Suprapubic skin (tissue), 4 donors: ENCODE measurements at regions not wholly inside any gene's neighbourhood (a gene's known extent, or its start where the extent isn't known, plus 50 kb on each side); places are given as distances from the start of the nearest gene placed in this dataset.
"Not testable (repeated sequence)": the region's sequence is repeated elsewhere in the genome, so short reads cannot be mapped to it uniquely, and the experiment has no call there.

Experiments used
- DNase-seq, 2 donors: peaks; one replicate each; pipeline ENCODE4 v3.0.0-alpha.2; 2019; ENCODE audit warnings: low spot score in 2 of 2
- H3K27ac ChIP-seq: fragments of 200-600 bp; sonication (generic); one replicate; pipeline ENCODE4 v1.5.1; 2019
- H3K27me3 ChIP-seq: fragments of 200-600 bp; sonication (generic); one replicate; pipeline ENCODE4 v1.5.1; 2019
- H3K36me3 ChIP-seq: fragments of 200-600 bp; sonication (generic); one replicate; pipeline ENCODE4 v1.5.1; 2019
- H3K4me1 ChIP-seq: fragments of 200-600 bp; sonication (generic); one replicate; pipeline ENCODE4 v1.5.1; 2019
- H3K4me3 ChIP-seq: fragments of 200-600 bp; sonication (generic); one replicate; pipeline ENCODE4 v1.5.1; 2019; ENCODE audit warnings: mild to moderate bottlenecking
- H3K9me3 ChIP-seq: fragments of 200-600 bp; sonication (generic); one replicate; pipeline ENCODE4 v1.5.1; 2019
- CTCF ChIP-seq, 2 donors: fragments of 200-600 bp in 1 of 2; fragments of 450-650 bp in 1 of 2; sonication (generic) in 1 of 2; IDR thresholded peaks; one replicate each; pipeline ENCODE4 v1.5.1; 2016 to 2019; ENCODE audit warnings: antibody characterized with exemption in 2 of 2, mild to moderate bottlenecking in 1 of 2, moderate library complexity in 1 of 2
- EP300 ChIP-seq: sonication (generic); formaldehyde crosslinking; IDR thresholded peaks from one replicate; pipeline ENCODE4 v1.6.1; 2017; ENCODE audit warnings: antibody characterized with exemption
- POLR2A ChIP-seq, 2 donors: fragments of 450-650 bp; IDR thresholded peaks; one replicate each; pipeline ENCODE4 v1.6.1; 2017; ENCODE audit warnings: antibody characterized with exemption in 2 of 2, mild to moderate bottlenecking in 2 of 2, moderate library complexity in 2 of 2
- POLR2AphosphoS5 ChIP-seq, 3 donors: sonication (generic); formaldehyde crosslinking; IDR thresholded peaks; one replicate each; pipeline ENCODE4 v1.6.1; 2017; ENCODE audit warnings: antibody characterized with exemption in 3 of 3
- WGBS: methylation state at CpG from one replicate; pipeline ENCODE4 v1.1.5; 2018; 5-methylcytosine and 5-hydroxymethylcytosine counted together

GRCh38 chr3:72614394-72615074 lies 233.7 kb downstream of the SHQ1 start:
- DNase-seq = no peak
- no peak for TF ChIP-seq EP300
- no peak for TF ChIP-seq POLR2AphosphoS5 (IDR thresholded peaks at IDR 0.05)
- no peak for TF ChIP-seq POLR2A (IDR thresholded peaks at IDR 0.05)
- no peak for TF ChIP-seq CTCF (IDR thresholded peaks at IDR 0.05)
- WGBS = 85% methylated on average over 5 of the region's 5 CpGs
- no peak overlapping the region for H3K27ac ChIP-seq
- no peaks in the 10 kb centered on the region for H3K4me1 ChIP-seq
- H3K4me3 ChIP-seq = no peak overlapping the region
- no peaks in the 10 kb centered on the region for H3K36me3 ChIP-seq
- no peaks in the 10 kb centered on the region for H3K27me3 ChIP-seq
- H3K9me3 ChIP-seq = no peaks in the 10 kb centered on the region

DNA sequence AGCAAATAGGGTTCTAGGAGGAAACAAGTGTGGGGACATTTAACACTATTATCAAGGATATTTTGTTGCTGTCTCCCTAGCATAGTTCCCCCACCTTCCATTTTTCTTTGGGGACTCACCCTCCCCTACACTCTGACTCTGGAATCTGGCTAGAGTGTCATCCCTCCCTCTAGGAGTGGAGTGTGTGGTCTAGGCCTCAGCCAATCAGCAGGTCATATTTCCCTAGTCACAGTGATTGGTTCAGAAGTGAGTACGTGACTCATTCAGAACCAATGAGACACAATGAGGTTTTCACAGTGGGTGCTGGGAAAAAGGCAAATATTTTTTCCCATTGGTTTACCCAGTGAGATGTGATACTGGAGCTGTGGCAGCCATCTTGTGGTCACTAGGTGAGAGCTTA lies 234.4 kb downstream of the SHQ1 start:
- DNase-seq = no peak
- Histone ChIP-seq H3K9me3 (no peaks in the 10 kb centered on the region), H3K4me1 (no peaks in the 10 kb centered on the region), H3K27ac (no peak overlapping the region), H3K27me3 (no peaks in the 10 kb centered on the region), H3K4me3 (no peak overlapping the region), H3K36me3 (no peaks in the 10 kb centered on the region)
- 100% methylated on average over 1 of the region's 1 CpG for WGBS
- TF ChIP-seq POLR2AphosphoS5 (IDR thresholded peaks at IDR 0.05) = no peak

GRCh38 chr3:72609114-72609513 lies 239.1 kb downstream of the SHQ1 start:
- WGBS = 98% methylated on average over 5 of the region's 5 CpGs
- H3K27ac ChIP-seq, H3K9me3 ChIP-seq, H3K27me3 ChIP-seq, H3K4me1 ChIP-seq, DNase-seq, H3K4me3 ChIP-seq, H3K36me3 ChIP-seq: not testable (repeated sequence)

- Histone ChIP-seq H3K36me3 (no peaks in the 10 kb centered on the region), H3K27ac (no peak overlapping the region), H3K4me1 (peaks cover 4% of the 10 kb centered on the region), H3K27me3 (no peaks in the 10 kb centered on the region), H3K9me3 (no peaks in the 10 kb centered on the region), H3K4me3 (no peak overlapping the region)
- WGBS = 88% methylated on average over 6 of the region's 6 CpGs
- TF ChIP-seq CTCF (IDR thresholded peaks at IDR 0.05) (no peak), EP300 (no peak), POLR2A (IDR thresholded peaks at IDR 0.05) (no peak), POLR2AphosphoS5 (IDR thresholded peaks at IDR 0.05) (no peak)
- DNase-seq = no peak
Observed at GRCh38 chr3:72606005-72606800, 242.0 kb downstream of the SHQ1 start.

GRCh38 chr3:72604328-72604727 lies 243.9 kb downstream of the SHQ1 start:
- no peaks in the 10 kb centered on the region for H3K27me3 ChIP-seq
- H3K4me3 ChIP-seq = no peak overlapping the region
- no peaks in the 10 kb centered on the region for H3K9me3 ChIP-seq
- WGBS = 28% methylated on average over 3 of the region's 3 CpGs
- H3K4me1 ChIP-seq = peaks cover 4% of the 10 kb centered on the region
- DNase-seq = no peak
- no peak overlapping the region for H3K27ac ChIP-seq
- TF ChIP-seq EP300 = no peak
- TF ChIP-seq CTCF (IDR thresholded peaks at IDR 0.05) = no peak
- TF ChIP-seq POLR2AphosphoS5 (IDR thresholded peaks at IDR 0.05) = no peak
- no peak for TF ChIP-seq POLR2A (IDR thresholded peaks at IDR 0.05)
- H3K36me3 ChIP-seq = no peaks in the 10 kb centered on the region

- no peaks in the 10 kb centered on the region for H3K36me3 ChIP-seq
- no peaks in the 10 kb centered on the region for H3K9me3 ChIP-seq
- H3K27me3 ChIP-seq = no peaks in the 10 kb centered on the region
- no peak overlapping the region for H3K4me3 ChIP-seq
- H3K27ac ChIP-seq = no peak overlapping the region
- peaks cover 8% of the 10 kb centered on the region for H3K4me1 ChIP-seq
- no peak for DNase-seq
- TF ChIP-seq CTCF (IDR thresholded peaks at IDR 0.05) (no peak), EP300 (no peak), POLR2A (IDR thresholded peaks at IDR 0.05) (no peak), POLR2AphosphoS5 (IDR thresholded peaks at IDR 0.05) (no peak)
- WGBS = 100% methylated on average over 4 of the region's 4 CpGs
Observed at GRCh38 chr3:72601983-72602750, 246.1 kb downstream of the SHQ1 start.
